ENCODE measurements at regions not wholly inside any gene's neighbourhood (a gene's known extent, or its start where the extent isn't known, plus 50 kb on each side); places are given as distances from the start of the nearest gene placed in this dataset.

DNA sequence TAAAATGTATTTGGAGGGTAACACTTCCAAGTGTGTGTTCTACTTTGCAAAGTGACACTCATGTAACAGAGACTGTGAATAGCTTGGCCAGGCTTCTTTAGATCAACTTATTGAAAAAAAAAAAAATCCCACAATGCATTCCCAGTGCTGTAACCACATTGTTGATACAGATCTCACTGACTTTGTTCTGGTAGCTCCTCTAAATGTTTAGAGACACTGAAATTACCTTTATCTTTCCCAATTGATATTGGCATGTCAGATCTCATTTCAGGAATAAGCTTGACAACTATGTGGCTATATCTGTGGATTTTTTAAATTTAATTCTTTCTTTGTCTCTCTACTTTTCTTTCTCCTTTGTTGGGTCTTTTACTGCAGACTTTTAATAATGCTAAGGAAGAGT lies 1018.9 kb upstream of the PRMT6 start:
- CTCF ChIA-PET = interaction anchor here (0.5 kb wide), 1 partner anchor 1924 kb away, joined by 3 read pairs; no protein-coding TSS in a partner anchor
- Mint-ChIP-seq H3K27ac (no peak overlapping the region), H3K9me3 (ENCODE audit: insufficient read depth) (peaks cover 18% of the 10 kb centered on the region), H3K36me3 (ENCODE audit: low read depth) (no peaks in the 10 kb centered on the region), H3K4me1 (ENCODE audit: low read depth) (no peaks in the 10 kb centered on the region), H3K4me3 (no peak overlapping the region), H3K27me3 (ENCODE audit: low read depth) (no peaks in the 10 kb centered on the region)
- POLR2A ChIA-PET = no interaction called here
- ATAC-seq (no peak), DNase-seq (no peak)

DNA sequence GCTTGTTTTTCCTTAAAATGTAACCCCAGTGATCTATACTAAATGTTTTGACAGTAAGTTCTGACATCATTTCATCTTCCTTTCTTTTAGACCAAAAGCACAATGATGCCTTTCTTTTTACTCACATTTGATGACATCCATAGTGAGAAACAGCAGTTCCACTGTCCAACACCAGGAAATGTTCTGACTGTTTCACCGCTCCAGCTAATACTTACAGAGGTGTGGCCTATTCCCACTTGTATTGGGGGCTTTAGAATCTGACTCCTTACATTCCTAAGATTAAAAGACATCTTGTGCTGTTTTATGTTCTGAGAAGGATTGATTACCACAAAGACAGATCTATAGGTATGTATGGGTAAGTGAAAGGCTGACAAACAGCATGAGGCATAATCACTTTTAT lies 1018.2 kb upstream of the PRMT6 start:
- no peaks in the 10 kb centered on the region for H3K4me1 Mint-ChIP-seq (ENCODE audit: low read depth)
- H3K4me3 Mint-ChIP-seq = no peak overlapping the region
- H3K27ac Mint-ChIP-seq = no peak overlapping the region
- ChIA-PET CTCF (no interaction called here), POLR2A (no interaction called here)
- no peak for DNase-seq
- no peak for ATAC-seq
- peaks cover 18% of the 10 kb centered on the region for H3K9me3 Mint-ChIP-seq (ENCODE audit: insufficient read depth)
- no peaks in the 10 kb centered on the region for H3K27me3 Mint-ChIP-seq (ENCODE audit: low read depth)
- no peaks in the 10 kb centered on the region for H3K36me3 Mint-ChIP-seq (ENCODE audit: low read depth)

DNA sequence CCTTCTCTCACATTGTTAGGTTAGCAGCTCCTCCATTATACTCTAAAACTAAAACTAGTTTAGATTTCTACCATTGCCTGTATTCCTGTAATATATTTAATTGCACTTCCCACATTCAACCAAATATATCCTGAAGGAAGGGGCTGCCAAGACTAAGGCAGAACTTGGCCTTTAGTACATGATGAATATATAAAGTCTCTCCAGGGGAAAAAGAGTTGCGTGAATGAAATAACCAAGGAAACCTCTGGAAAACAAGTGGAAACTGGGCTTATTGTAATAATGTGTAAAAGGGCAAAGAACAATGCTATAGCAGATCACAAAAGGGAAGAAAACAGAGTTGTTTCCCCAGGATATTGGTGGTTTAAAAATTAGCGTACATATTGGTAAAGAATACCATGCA lies 1012.5 kb upstream of the PRMT6 start:
- DNase-seq (no peak), ATAC-seq (no peak)
- Mint-ChIP-seq H3K27me3 (ENCODE audit: low read depth) (no peaks in the 10 kb centered on the region), H3K4me3 (no peak overlapping the region), H3K36me3 (ENCODE audit: low read depth) (no peaks in the 10 kb centered on the region), H3K9me3 (ENCODE audit: insufficient read depth) (peaks cover 21% of the 10 kb centered on the region), H3K27ac (no peak overlapping the region), H3K4me1 (ENCODE audit: low read depth) (no peaks in the 10 kb centered on the region)
- POLR2A ChIA-PET = no interaction called here
- CTCF ChIA-PET = no interaction called here

DNA sequence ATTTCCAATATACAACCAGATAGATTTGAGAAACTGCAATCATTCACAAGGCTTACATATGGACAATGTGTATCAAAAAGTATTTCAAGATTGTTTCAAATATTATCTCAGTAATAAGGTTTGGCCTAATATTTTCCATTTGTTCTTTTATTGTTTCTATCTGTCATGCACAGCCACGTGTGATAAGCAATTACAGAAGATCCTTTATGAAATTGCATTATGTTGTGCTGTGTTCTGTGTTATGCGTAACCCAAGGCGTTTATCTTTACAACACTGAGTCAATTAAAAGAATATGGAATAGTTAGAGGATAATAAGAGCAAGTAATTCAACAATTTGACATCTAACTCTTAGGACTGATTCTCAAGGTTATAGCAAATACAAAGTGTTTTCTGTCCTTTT lies 1009.3 kb upstream of the PRMT6 start:
- no peak for ATAC-seq
- no peak for DNase-seq
- no peak overlapping the region for H3K4me3 Mint-ChIP-seq
- H3K9me3 Mint-ChIP-seq (ENCODE audit: insufficient read depth) = peaks cover 22% of the 10 kb centered on the region
- ChIA-PET CTCF (no interaction called here), POLR2A (no interaction called here)
- H3K36me3 Mint-ChIP-seq (ENCODE audit: low read depth) = no peaks in the 10 kb centered on the region
- H3K4me1 Mint-ChIP-seq (ENCODE audit: low read depth) = no peaks in the 10 kb centered on the region
- H3K27ac Mint-ChIP-seq = no peak overlapping the region
- H3K27me3 Mint-ChIP-seq (ENCODE audit: low read depth) = no peaks in the 10 kb centered on the region

DNA sequence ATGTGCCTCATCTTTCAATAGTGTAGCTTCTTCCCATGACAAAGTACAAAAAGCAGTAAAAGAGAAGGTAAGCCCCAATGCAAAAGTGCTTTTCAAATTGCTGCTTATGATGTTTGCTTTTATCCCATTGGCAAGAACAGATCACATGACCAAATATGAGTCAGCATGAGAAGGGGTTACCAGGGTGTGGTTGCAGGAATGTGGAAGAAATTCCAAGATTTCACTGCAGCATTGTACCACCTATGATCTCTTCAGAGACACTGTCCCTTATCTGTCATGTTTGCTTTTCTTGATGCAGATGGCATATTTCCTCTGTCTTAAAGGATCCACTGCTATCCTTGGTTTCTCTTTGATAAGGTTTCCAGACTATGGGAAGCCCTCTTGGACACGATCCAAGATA lies 1006.9 kb upstream of the PRMT6 start:
- Mint-ChIP-seq H3K4me1 (ENCODE audit: low read depth) (no peaks in the 10 kb centered on the region), H3K4me3 (no peak overlapping the region), H3K9me3 (ENCODE audit: insufficient read depth) (peaks cover 23% of the 10 kb centered on the region), H3K27ac (no peak overlapping the region), H3K36me3 (ENCODE audit: low read depth) (no peaks in the 10 kb centered on the region), H3K27me3 (ENCODE audit: low read depth) (no peaks in the 10 kb centered on the region)
- CTCF ChIA-PET = no interaction called here
- ATAC-seq (no peak), DNase-seq (no peak)
- POLR2A ChIA-PET = no interaction called here

DNA sequence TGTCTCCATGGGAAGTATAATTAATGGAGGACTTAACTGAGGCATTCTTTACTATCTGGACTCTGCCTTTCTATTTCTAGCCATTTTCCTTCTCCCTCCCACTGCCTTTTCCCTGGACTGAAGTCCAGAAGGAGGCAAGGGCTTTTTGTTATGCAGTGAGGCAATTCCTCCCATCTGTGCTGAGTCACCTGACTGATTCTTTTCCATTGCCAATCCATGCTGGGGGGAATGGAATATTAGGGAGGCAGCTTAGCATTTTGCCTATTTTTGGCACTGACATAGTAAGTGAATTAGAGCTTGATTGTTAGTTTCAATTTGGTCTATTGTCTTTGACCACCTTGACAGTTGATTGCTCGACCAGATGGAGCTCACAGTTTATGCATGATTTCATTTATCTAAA lies 1000.6 kb upstream of the PRMT6 start:
- ATAC-seq = no peak
- CTCF ChIA-PET = no interaction called here
- DNase-seq = no peak
- Mint-ChIP-seq H3K36me3 (ENCODE audit: low read depth) (no peaks in the 10 kb centered on the region), H3K4me1 (ENCODE audit: low read depth) (no peaks in the 10 kb centered on the region), H3K27me3 (ENCODE audit: low read depth) (no peaks in the 10 kb centered on the region), H3K9me3 (ENCODE audit: insufficient read depth) (peaks cover 26% of the 10 kb centered on the region), H3K4me3 (no peak overlapping the region), H3K27ac (no peak overlapping the region)
- POLR2A ChIA-PET = no interaction called here

DNA sequence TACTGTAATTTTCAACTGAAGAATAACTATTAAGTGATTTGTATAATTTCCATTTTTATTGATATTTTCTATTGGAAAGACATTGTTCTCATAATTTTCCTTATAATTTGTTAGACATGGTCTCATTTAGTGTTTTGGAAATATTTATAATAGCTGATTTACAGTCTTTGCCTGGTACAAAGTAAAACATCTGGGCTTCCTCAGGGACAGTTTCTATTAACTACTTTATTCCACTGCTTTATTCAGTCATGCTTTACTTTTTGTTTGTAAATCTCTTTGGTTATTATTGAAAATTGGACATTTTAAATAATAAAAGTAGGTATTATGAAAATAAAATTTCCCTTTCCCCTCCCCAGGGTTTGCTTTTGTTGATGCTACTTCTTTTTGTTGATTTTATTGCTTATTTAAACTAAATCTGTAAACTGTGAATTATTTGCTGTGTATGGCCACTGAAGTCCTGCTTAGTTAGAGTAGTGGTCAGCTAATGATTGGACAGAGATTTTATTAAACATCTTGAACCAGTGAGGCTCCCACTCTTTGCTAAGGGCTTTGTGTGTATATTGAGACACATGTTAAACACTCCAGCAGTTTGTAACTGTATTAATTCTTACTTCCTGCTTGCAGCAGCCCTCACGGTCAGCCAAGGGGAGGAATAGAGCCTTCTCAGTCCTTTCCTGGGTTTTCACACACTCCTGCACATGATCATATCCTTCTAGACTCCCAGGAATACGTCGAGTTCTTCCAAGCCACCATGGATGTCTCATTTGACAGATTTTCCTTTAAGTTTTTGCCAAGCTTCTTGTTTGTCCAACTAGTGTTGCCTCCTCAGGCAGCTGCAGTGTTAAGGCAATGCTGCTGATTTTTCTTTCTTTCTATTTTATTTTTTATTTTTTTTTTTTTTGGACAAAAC lies 994.6 kb upstream of the PRMT6 start:
- DNase-seq = no peak
- CTCF ChIA-PET = no interaction called here
- no peak for ATAC-seq
- no peaks in the 10 kb centered on the region for H3K4me1 Mint-ChIP-seq (ENCODE audit: low read depth)
- no peaks in the 10 kb centered on the region for H3K27me3 Mint-ChIP-seq (ENCODE audit: low read depth)
- POLR2A ChIA-PET = no interaction called here
- peaks cover 8% of the 10 kb centered on the region for H3K9me3 Mint-ChIP-seq (ENCODE audit: insufficient read depth)
- H3K36me3 Mint-ChIP-seq (ENCODE audit: low read depth) = no peaks in the 10 kb centered on the region
- H3K27ac Mint-ChIP-seq = no peak overlapping the region
- H3K4me3 Mint-ChIP-seq = no peak overlapping the region

DNA sequence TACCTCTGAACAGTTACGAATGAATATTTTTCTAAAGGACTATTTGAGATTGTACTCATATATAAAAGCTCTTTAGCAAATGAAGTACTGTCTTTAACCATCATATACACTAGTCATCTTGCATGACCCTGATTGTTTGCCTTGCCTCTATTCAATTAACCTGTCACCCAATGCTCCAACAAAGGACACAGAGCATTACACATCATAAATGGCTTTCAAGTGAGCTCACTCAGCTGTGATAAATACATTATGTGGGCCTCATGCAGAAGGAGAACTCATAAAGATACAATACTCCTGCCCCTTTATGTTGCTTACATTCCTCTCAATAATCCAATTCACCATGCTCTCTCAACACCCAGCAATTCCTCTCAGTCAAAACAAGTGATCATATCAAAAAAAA lies 993.0 kb upstream of the PRMT6 start:
- DNase-seq (no peak), ATAC-seq (no peak)
- Mint-ChIP-seq H3K27ac (no peak overlapping the region), H3K4me3 (no peak overlapping the region), H3K27me3 (ENCODE audit: low read depth) (no peaks in the 10 kb centered on the region), H3K36me3 (ENCODE audit: low read depth) (no peaks in the 10 kb centered on the region), H3K4me1 (ENCODE audit: low read depth) (no peaks in the 10 kb centered on the region), H3K9me3 (ENCODE audit: insufficient read depth) (peaks cover 2% of the 10 kb centered on the region)
- CTCF ChIA-PET = no interaction called here
- POLR2A ChIA-PET = no interaction called here

DNA sequence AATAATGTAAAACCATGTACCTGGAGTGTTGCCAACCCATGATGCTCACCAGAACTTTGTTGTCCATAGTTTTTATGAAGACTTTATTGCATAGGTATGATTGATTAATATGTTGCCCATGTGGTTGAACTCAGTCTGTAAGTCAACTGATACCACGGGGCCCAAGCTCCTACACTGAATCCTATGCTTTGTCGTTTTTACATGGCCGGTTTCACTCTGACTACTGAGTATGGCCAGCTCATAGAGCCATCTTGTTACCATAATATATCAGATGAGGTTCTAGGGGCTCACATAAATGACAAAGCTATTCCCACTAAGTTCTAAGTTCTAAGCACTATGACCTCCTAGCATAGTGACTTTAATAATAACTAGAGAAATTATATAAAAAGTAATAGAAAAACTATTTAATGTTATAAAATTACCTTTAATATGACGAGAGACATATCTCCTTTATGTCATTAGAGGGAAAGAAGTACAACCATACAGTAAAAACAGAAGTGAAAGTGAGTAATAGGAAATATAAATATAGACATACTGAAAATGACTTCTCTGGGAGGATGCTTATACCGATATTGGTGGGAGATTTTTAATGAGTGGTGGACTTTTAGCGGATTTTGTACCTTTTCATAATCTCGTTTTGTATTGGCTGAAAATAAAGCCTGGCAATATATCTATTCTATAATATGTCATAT lies 983.4 kb upstream of the PRMT6 start:
- CTCF ChIA-PET = no interaction called here
- Mint-ChIP-seq H3K27ac (no peak overlapping the region), H3K9me3 (ENCODE audit: insufficient read depth) (peaks cover 5% of the 10 kb centered on the region), H3K36me3 (ENCODE audit: low read depth) (no peaks in the 10 kb centered on the region), H3K27me3 (ENCODE audit: low read depth) (no peaks in the 10 kb centered on the region), H3K4me1 (ENCODE audit: low read depth) (no peaks in the 10 kb centered on the region), H3K4me3 (no peak overlapping the region)
- POLR2A ChIA-PET = no interaction called here
- DNase-seq = no peak
- no peak for ATAC-seq

DNA sequence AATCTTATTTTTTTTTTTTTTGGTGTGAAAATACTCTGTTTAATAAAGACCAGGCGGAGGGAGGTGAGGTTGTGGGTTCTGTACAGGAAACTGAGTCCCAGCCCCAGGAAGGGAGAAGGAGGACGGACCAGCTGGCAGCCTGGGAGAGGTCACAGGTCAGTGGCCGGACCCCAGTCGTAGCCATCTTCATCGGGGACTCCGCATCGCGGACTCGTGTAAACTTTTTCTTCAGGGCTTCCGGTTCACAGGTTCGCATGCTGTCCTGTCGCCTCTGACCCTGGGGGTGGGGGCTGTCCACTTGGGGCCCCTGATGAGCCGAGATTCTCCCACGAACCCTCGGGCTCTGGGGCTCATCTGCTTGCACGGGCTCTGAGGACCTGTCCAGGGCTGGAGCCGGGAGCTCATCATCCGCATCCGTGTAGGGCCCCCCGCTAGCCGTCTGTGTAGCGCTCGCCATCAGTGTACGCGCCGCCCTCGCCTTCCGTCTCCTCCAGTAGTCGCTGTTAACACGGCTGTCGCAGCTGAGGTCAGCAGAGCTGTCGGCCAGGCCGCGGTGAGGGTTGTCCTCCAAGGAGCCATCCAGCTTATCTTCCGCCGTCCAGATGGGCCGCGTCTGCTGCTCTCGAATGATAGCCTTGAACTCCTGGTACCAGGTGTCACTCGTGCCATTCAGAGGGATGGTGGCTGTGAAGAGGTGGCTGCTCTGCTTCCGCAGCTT lies 975.7 kb upstream of the PRMT6 start:
- CTCF ChIA-PET = no interaction called here
- Mint-ChIP-seq H3K9me3 (ENCODE audit: insufficient read depth) (peaks cover 11% of the 10 kb centered on the region), H3K27me3 (ENCODE audit: low read depth) (no peaks in the 10 kb centered on the region), H3K4me3 (no peak overlapping the region), H3K27ac (no peak overlapping the region), H3K4me1 (ENCODE audit: low read depth) (no peaks in the 10 kb centered on the region), H3K36me3 (ENCODE audit: low read depth) (no peaks in the 10 kb centered on the region)
- no peak for ATAC-seq
- POLR2A ChIA-PET = no interaction called here
- no peak for DNase-seq

DNA sequence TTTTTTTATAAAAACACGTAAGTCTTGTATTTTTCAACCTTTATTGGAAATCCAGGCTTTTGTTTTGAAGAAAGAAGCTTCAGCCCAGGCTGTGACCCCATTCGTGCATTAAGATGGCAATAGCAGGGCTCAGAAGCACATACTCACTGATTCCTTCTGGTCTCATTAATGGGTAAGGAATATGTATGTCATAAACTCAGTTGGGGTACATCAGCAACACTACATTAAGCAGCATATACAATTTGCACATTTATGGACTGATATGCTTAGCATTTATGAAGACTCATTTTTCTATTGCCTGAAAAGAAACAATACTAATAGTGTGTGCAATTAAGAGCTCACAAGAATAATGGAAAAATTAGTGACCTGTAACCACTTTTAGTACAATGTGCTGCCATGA lies 945.4 kb upstream of the PRMT6 start:
- no peaks in the 10 kb centered on the region for H3K4me1 Mint-ChIP-seq (ENCODE audit: low read depth)
- no peak overlapping the region for H3K4me3 Mint-ChIP-seq
- no peaks in the 10 kb centered on the region for H3K36me3 Mint-ChIP-seq (ENCODE audit: low read depth)
- ATAC-seq (no peak), DNase-seq (no peak)
- no peaks in the 10 kb centered on the region for H3K27me3 Mint-ChIP-seq (ENCODE audit: low read depth)
- H3K27ac Mint-ChIP-seq = no peak overlapping the region
- peaks cover 6% of the 10 kb centered on the region for H3K9me3 Mint-ChIP-seq (ENCODE audit: insufficient read depth)
- ChIA-PET CTCF (no interaction called here), POLR2A (no interaction called here)

DNA sequence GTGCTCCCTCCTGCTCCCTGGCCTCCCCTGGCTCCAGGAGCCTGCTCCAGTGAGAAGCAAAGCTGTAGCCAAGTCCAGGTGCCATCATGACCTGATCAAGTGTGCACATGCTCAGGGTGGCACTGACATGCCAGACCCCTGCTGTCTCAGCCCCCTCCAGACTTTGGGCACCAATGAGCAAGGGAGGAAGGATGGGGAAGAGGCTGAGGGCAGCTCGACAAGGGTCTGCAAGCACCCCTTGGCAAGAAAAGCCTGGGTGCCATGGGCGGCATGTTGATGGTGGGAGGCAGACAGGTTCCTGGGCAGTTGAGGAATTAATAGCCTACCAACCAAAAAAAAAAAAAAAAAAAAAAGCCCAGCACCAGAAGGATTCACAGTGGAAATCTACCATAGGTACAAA lies 942.6 kb upstream of the PRMT6 start:
- POLR2A ChIA-PET = no interaction called here
- no peak for DNase-seq
- no peaks in the 10 kb centered on the region for H3K27me3 Mint-ChIP-seq (ENCODE audit: low read depth)
- peaks cover 12% of the 10 kb centered on the region for H3K9me3 Mint-ChIP-seq (ENCODE audit: insufficient read depth)
- H3K27ac Mint-ChIP-seq = no peak overlapping the region
- CTCF ChIA-PET = no interaction called here
- H3K4me3 Mint-ChIP-seq = no peak overlapping the region
- H3K4me1 Mint-ChIP-seq (ENCODE audit: low read depth) = no peaks in the 10 kb centered on the region
- ATAC-seq = no peak
- no peaks in the 10 kb centered on the region for H3K36me3 Mint-ChIP-seq (ENCODE audit: low read depth)

All from activated CD8-positive, alpha-beta T cell treated with anti-CD3 and anti-CD28 coated beads, Interleukin-2, amount 10 ng/mL, durations not matched to agents 7 days and 5 days (primary cell).